Type B pancreatic cell (in vitro differentiated cells): ENCODE measurements at regions not wholly inside any gene's neighbourhood (a gene's known extent, or its start where the extent isn't known, plus 50 kb on each side); places are given as distances from the start of the nearest gene placed in this dataset.

Source experiments
- DNase-seq: peaks from one replicate; pipeline ENCODE4 v3.0.0; 2021; ENCODE audit warnings: mixed read lengths; ENCODE audit not compliant: unreplicated experiment; ENCODE audit errors: extremely low spot score
- H3K27ac Mint-ChIP-seq: 2 replicates; pipeline ENCODE4 v1.8.0; 2021; ENCODE audit warnings: mild to moderate bottlenecking, mixed read lengths
- H3K27me3 Mint-ChIP-seq: 2 replicates; pipeline ENCODE4 v1.8.0; 2021; ENCODE audit warnings: mixed read lengths
- H3K36me3 Mint-ChIP-seq: 2 replicates; pipeline ENCODE4 v1.8.0; 2021; ENCODE audit warnings: mixed read lengths
- H3K4me1 Mint-ChIP-seq: one replicate; pipeline ENCODE4 v1.8.0; 2021; ENCODE audit warnings: mixed read lengths; ENCODE audit not compliant: unreplicated experiment
- H3K4me3 Mint-ChIP-seq: 2 replicates; pipeline ENCODE4 v1.8.0; 2021; ENCODE audit warnings: mild to moderate bottlenecking, mixed read lengths
- H3K9me3 Mint-ChIP-seq: 2 replicates; pipeline ENCODE4 v1.8.0; 2021; ENCODE audit warnings: mixed read lengths
- CTCF ChIP-seq: fragments of 200-600 bp; sonication (generic); conservative IDR thresholded peaks from 2 replicates; pipeline ENCODE4 v1.5.0; 2021; ENCODE audit warnings: antibody characterized with exemption, mild to moderate bottlenecking

DNA sequence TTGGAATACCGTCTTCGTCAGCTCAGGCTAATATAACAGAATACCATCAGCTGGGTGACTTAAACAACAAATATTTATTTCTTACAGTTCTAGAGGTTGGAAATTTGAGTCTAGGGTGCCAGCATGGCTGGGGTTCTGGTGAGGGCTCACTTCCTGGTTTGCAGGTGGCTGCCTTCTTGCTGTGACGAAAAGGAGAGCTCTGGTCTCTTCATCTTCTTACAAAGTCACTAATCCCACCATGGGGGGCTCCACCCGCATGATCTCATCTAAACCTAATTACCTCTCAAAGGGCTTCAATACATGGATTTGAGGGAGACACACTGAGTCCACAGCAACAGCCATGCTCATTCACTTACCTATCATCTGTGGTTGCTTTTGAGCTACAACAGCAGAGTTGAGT is 78.3 kb downstream of the PSMG1 start:
- Mint-ChIP-seq H3K27ac (no peak overlapping the region), H3K36me3 (no peaks in the 10 kb centered on the region)

GRCh38 chr21:39103689-39104088 is 79.6 kb downstream of the PSMG1 start:
- Mint-ChIP-seq H3K27me3 (peaks cover 8% of the 10 kb centered on the region), H3K4me1 (peaks cover 16% of the 10 kb centered on the region), H3K9me3 (peaks cover 4% of the 10 kb centered on the region), H3K36me3 (no peaks in the 10 kb centered on the region), H3K27ac (no peak overlapping the region), H3K4me3 (no peak overlapping the region)
- DNase-seq = no peak
- TF ChIP-seq CTCF = no peak

More for the DNA sequence above, 78.3 kb downstream of the PSMG1 start:
- no peak overlapping the region for H3K4me3 Mint-ChIP-seq
- H3K4me1 Mint-ChIP-seq = peaks cover 12% of the 10 kb centered on the region
- H3K9me3 Mint-ChIP-seq = peaks cover 4% of the 10 kb centered on the region
- no peak for DNase-seq
- no peak for TF ChIP-seq CTCF
- peaks cover 11% of the 10 kb centered on the region for H3K27me3 Mint-ChIP-seq

- no peak for DNase-seq
- Mint-ChIP-seq H3K4me3 (no peak overlapping the region), H3K4me1 (peaks cover 28% of the 10 kb centered on the region), H3K9me3 (no peaks in the 10 kb centered on the region), H3K36me3 (no peaks in the 10 kb centered on the region), H3K27me3 (peaks cover 12% of the 10 kb centered on the region), H3K27ac (no peak overlapping the region)
- no peak for TF ChIP-seq CTCF
These were observed 83.4 kb downstream of the PSMG1 start for GRCh38 chr21:39099859-39100258.

- Mint-ChIP-seq H3K9me3 (no peaks in the 10 kb centered on the region), H3K4me3 (no peak overlapping the region), H3K36me3 (no peaks in the 10 kb centered on the region), H3K27ac (peak overlapping the region; percentile 17), H3K4me1 (peaks cover 28% of the 10 kb centered on the region), H3K27me3 (peaks cover 12% of the 10 kb centered on the region)
- no peak for TF ChIP-seq CTCF
- DNase-seq = no peak
These were observed 84.5 kb downstream of the PSMG1 start for GRCh38 chr21:39098696-39099200.

DNA sequence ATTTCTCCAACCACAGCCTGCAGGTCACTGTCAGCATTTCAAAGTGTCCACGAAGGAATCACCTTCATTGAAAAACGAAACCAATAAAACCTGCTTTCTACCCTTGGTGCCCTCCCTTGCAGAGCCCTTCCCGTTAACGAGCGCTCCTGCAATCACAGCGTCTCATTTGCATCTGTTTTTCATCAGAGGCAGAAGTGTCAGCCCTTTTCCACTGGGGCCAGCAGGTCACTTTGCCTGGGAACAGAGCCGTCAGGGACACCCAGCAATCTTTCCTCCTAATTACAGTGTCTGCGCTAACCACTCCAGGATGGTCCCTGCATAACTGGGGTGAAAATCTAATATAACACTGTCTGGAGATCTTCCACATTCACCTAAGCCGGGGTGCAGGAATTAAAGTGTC is 85.3 kb downstream of the PSMG1 start:
- Mint-ChIP-seq H3K27ac (peak overlapping the region; percentile 17), H3K27me3 (peaks cover 8% of the 10 kb centered on the region), H3K4me3 (peak overlapping the region; percentile 8), H3K9me3 (no peaks in the 10 kb centered on the region), H3K36me3 (no peaks in the 10 kb centered on the region), H3K4me1 (peaks cover 28% of the 10 kb centered on the region)
- peak; percentile 5 for TF ChIP-seq CTCF
- no peak for DNase-seq
